ENCODE measurements at regions not wholly inside any gene's neighbourhood (a gene's known extent, or its start where the extent isn't known, plus 50 kb on each side); places are given as distances from the start of the nearest gene placed in this dataset.
"Not testable (repeated sequence)": the region's sequence is repeated elsewhere in the genome, so short reads cannot be mapped to it uniquely, and the experiment has no call there.

- H3K9me3 ChIP-seq (ENCODE audit: control insufficient read depth in 1 of 2, insufficient read depth in 1 of 2, low read depth in 1 of 2, low read length in 2 of 2); CTCF ChIA-PET; H3K27ac ChIP-seq (ENCODE audit: low read depth, low read length); RAD21 ChIA-PET (ENCODE audit: low non-redundant PET in 1 of 2, low total read pairs in 2 of 2, uncharacterized antibody in 2 of 2, unreplicated experiment in 2 of 2); H3K4me3 ChIP-seq (replicated peaks in 1 of 2; ENCODE audit: low read depth in 1 of 2, low read length in 2 of 2); H4K20me1 ChIP-seq (ENCODE audit: insufficient read depth); POLR2A ChIA-PET; H3K9ac ChIP-seq (ENCODE audit: low read length); H3K36me3 ChIP-seq (ENCODE audit: control insufficient read depth in 1 of 2, insufficient read depth in 2 of 2, low read length in 2 of 2); H3K9me2 ChIP-seq (ENCODE audit: insufficient read depth); H3K4me2 ChIP-seq (ENCODE audit: low read length); intact Hi-C loops (cut with micrococcal nuclease); H3K4me1 ChIP-seq (ENCODE audit: control insufficient read depth in 1 of 2, insufficient read depth in 2 of 2, low read length in 2 of 2); H3K79me2 ChIP-seq (ENCODE audit: insufficient read depth, low read length); H2AFZ ChIP-seq (ENCODE audit: low read depth, low read length, poor library complexity, severe bottlenecking); H3K27me3 ChIP-seq (ENCODE audit: insufficient read depth, low read length); DNase-seq (ENCODE audit: low read depth, low spot score); ATAC-seq; BruUV-seq (replicated peaks): not testable (repeated sequence)
These were observed 1336.5 kb downstream of the SPATA31A7 start for GRCh38 chr9:62526306-62526705.

- H3K4me2 ChIP-seq (ENCODE audit: low read length); DNase-seq (ENCODE audit: low read depth, low spot score); H3K9ac ChIP-seq (ENCODE audit: low read length); H3K36me3 ChIP-seq (ENCODE audit: control insufficient read depth in 1 of 2, insufficient read depth in 2 of 2, low read length in 2 of 2); H3K4me1 ChIP-seq (ENCODE audit: control insufficient read depth in 1 of 2, insufficient read depth in 2 of 2, low read length in 2 of 2); H2AFZ ChIP-seq (ENCODE audit: low read depth, low read length, poor library complexity, severe bottlenecking); ATAC-seq; RAD21 ChIA-PET (ENCODE audit: low non-redundant PET in 1 of 2, low total read pairs in 2 of 2, uncharacterized antibody in 2 of 2, unreplicated experiment in 2 of 2); H3K4me3 ChIP-seq (replicated peaks in 1 of 2; ENCODE audit: low read depth in 1 of 2, low read length in 2 of 2); POLR2A ChIA-PET; CTCF ChIA-PET; H3K27ac ChIP-seq (ENCODE audit: low read depth, low read length); H3K9me3 ChIP-seq (ENCODE audit: control insufficient read depth in 1 of 2, insufficient read depth in 1 of 2, low read depth in 1 of 2, low read length in 2 of 2); BruUV-seq (replicated peaks); H3K9me2 ChIP-seq (ENCODE audit: insufficient read depth); H3K27me3 ChIP-seq (ENCODE audit: insufficient read depth, low read length); intact Hi-C loops (cut with micrococcal nuclease); H4K20me1 ChIP-seq (ENCODE audit: insufficient read depth); H3K79me2 ChIP-seq (ENCODE audit: insufficient read depth, low read length): not testable (repeated sequence)
These were observed 1342.4 kb downstream of the SPATA31A7 start for GRCh38 chr9:62532162-62532776.

- CTCF ChIA-PET; H3K9me3 ChIP-seq (ENCODE audit: control insufficient read depth in 1 of 2, insufficient read depth in 1 of 2, low read depth in 1 of 2, low read length in 2 of 2); intact Hi-C loops (cut with micrococcal nuclease); H3K4me3 ChIP-seq (replicated peaks in 1 of 2; ENCODE audit: low read depth in 1 of 2, low read length in 2 of 2); H3K9ac ChIP-seq (ENCODE audit: low read length); POLR2A ChIA-PET; H3K4me2 ChIP-seq (ENCODE audit: low read length); H3K4me1 ChIP-seq (ENCODE audit: control insufficient read depth in 1 of 2, insufficient read depth in 2 of 2, low read length in 2 of 2); RAD21 ChIA-PET (ENCODE audit: low non-redundant PET in 1 of 2, low total read pairs in 2 of 2, uncharacterized antibody in 2 of 2, unreplicated experiment in 2 of 2); H3K27me3 ChIP-seq (ENCODE audit: insufficient read depth, low read length); DNase-seq (ENCODE audit: low read depth, low spot score); BruUV-seq (replicated peaks); ATAC-seq; H3K79me2 ChIP-seq (ENCODE audit: insufficient read depth, low read length); H4K20me1 ChIP-seq (ENCODE audit: insufficient read depth); H3K9me2 ChIP-seq (ENCODE audit: insufficient read depth); H3K36me3 ChIP-seq (ENCODE audit: control insufficient read depth in 1 of 2, insufficient read depth in 2 of 2, low read length in 2 of 2); H3K27ac ChIP-seq (ENCODE audit: low read depth, low read length); H2AFZ ChIP-seq (ENCODE audit: low read depth, low read length, poor library complexity, severe bottlenecking): not testable (repeated sequence)
These were observed 1342.9 kb downstream of the SPATA31A7 start for GRCh38 chr9:62532777-62533173.

- H3K4me3 ChIP-seq (replicated peaks in 1 of 2; ENCODE audit: low read depth in 1 of 2, low read length in 2 of 2); H3K36me3 ChIP-seq (ENCODE audit: control insufficient read depth in 1 of 2, insufficient read depth in 2 of 2, low read length in 2 of 2); H3K9ac ChIP-seq (ENCODE audit: low read length); CTCF ChIA-PET; POLR2A ChIA-PET; RAD21 ChIA-PET (ENCODE audit: low non-redundant PET in 1 of 2, low total read pairs in 2 of 2, uncharacterized antibody in 2 of 2, unreplicated experiment in 2 of 2); H3K9me2 ChIP-seq (ENCODE audit: insufficient read depth); intact Hi-C loops (cut with micrococcal nuclease); BruUV-seq (replicated peaks); H3K27me3 ChIP-seq (ENCODE audit: insufficient read depth, low read length); H3K9me3 ChIP-seq (ENCODE audit: control insufficient read depth in 1 of 2, insufficient read depth in 1 of 2, low read depth in 1 of 2, low read length in 2 of 2); H2AFZ ChIP-seq (ENCODE audit: low read depth, low read length, poor library complexity, severe bottlenecking); H3K27ac ChIP-seq (ENCODE audit: low read depth, low read length); DNase-seq (ENCODE audit: low read depth, low spot score); H3K4me2 ChIP-seq (ENCODE audit: low read length); H4K20me1 ChIP-seq (ENCODE audit: insufficient read depth); H3K4me1 ChIP-seq (ENCODE audit: control insufficient read depth in 1 of 2, insufficient read depth in 2 of 2, low read length in 2 of 2); H3K79me2 ChIP-seq (ENCODE audit: insufficient read depth, low read length): not testable (repeated sequence)
- peak; percentile 98 for ATAC-seq
These were observed 1360.7 kb downstream of the SPATA31A7 start for GRCh38 chr9:62550539-62550938.

- RAD21 ChIA-PET (ENCODE audit: low non-redundant PET in 1 of 2, low total read pairs in 2 of 2, uncharacterized antibody in 2 of 2, unreplicated experiment in 2 of 2); H3K4me1 ChIP-seq (ENCODE audit: control insufficient read depth in 1 of 2, insufficient read depth in 2 of 2, low read length in 2 of 2); H3K9me2 ChIP-seq (ENCODE audit: insufficient read depth); H3K9me3 ChIP-seq (ENCODE audit: control insufficient read depth in 1 of 2, insufficient read depth in 1 of 2, low read depth in 1 of 2, low read length in 2 of 2); H4K20me1 ChIP-seq (ENCODE audit: insufficient read depth); H3K27me3 ChIP-seq (ENCODE audit: insufficient read depth, low read length); H2AFZ ChIP-seq (ENCODE audit: low read depth, low read length, poor library complexity, severe bottlenecking); H3K27ac ChIP-seq (ENCODE audit: low read depth, low read length); H3K9ac ChIP-seq (ENCODE audit: low read length); H3K36me3 ChIP-seq (ENCODE audit: control insufficient read depth in 1 of 2, insufficient read depth in 2 of 2, low read length in 2 of 2); DNase-seq (ENCODE audit: low read depth, low spot score); POLR2A ChIA-PET; H3K79me2 ChIP-seq (ENCODE audit: insufficient read depth, low read length); CTCF ChIA-PET; H3K4me2 ChIP-seq (ENCODE audit: low read length); BruUV-seq (replicated peaks); H3K4me3 ChIP-seq (replicated peaks in 1 of 2; ENCODE audit: low read depth in 1 of 2, low read length in 2 of 2); intact Hi-C loops (cut with micrococcal nuclease); ATAC-seq: not testable (repeated sequence)
These were observed 1370.8 kb downstream of the SPATA31A7 start for GRCh38 chr9:62560603-62561002.

All from HCT116 (cell line).